NCI-H1417 treated with DMSO at 0.1 percent for 48 hours (cell line): ENCODE measurements at regions not wholly inside any gene's neighbourhood (a gene's known extent, or its start where the extent isn't known, plus 50 kb on each side); places are given as distances from the start of the nearest gene placed in this dataset.
"Not testable (repeated sequence)": the region's sequence is repeated elsewhere in the genome, so short reads cannot be mapped to it uniquely, and the experiment has no call there.

Experiments
- DNase-seq: peaks from one replicate; lab custom pipeline; 2025; lab: John Stamatoyannopoulos, UW

GRCh38 chr3:104396974-104397669, 969.6 kb upstream of the ALCAM start:
- DNase-seq = no peak

GRCh38 chr3:104397713-104398112, 969.0 kb upstream of the ALCAM start:
- no peak for DNase-seq

- DNase-seq = no peak
These were observed 963.8 kb upstream of the ALCAM start for GRCh38 chr3:104402902-104403301.

- DNase-seq = no peak
These were observed 955.0 kb upstream of the ALCAM start for GRCh38 chr3:104411757-104412156.

- no peak for DNase-seq
These were observed 953.8 kb upstream of the ALCAM start for GRCh38 chr3:104412608-104413580.

- DNase-seq = no peak
These were observed 938.3 kb upstream of the ALCAM start for GRCh38 chr3:104428337-104428925.

- no peak for DNase-seq
These were observed 937.0 kb upstream of the ALCAM start for GRCh38 chr3:104429727-104430126.

- DNase-seq = no peak
These were observed 930.2 kb upstream of the ALCAM start for GRCh38 chr3:104436506-104436905.

GRCh38 chr3:104437131-104437750, 929.5 kb upstream of the ALCAM start:
- DNase-seq = no peak

GRCh38 chr3:104437891-104438290, 928.8 kb upstream of the ALCAM start:
- no peak for DNase-seq

GRCh38 chr3:104438706-104439105, 928.0 kb upstream of the ALCAM start:
- DNase-seq = no peak

GRCh38 chr3:104445252-104445919, 921.3 kb upstream of the ALCAM start:
- not testable (repeated sequence) for DNase-seq

- no peak for DNase-seq
These were observed 919.0 kb upstream of the ALCAM start for GRCh38 chr3:104447681-104448080.

GRCh38 chr3:104452697-104453096, 914.0 kb upstream of the ALCAM start:
- no peak for DNase-seq

GRCh38 chr3:104458657-104459056, 908.1 kb upstream of the ALCAM start:
- no peak for DNase-seq

- no peak for DNase-seq
These were observed 906.0 kb upstream of the ALCAM start for GRCh38 chr3:104460477-104461406.

- DNase-seq = no peak
These were observed 905.3 kb upstream of the ALCAM start for GRCh38 chr3:104461431-104461830.

GRCh38 chr3:104472221-104472620, 894.5 kb upstream of the ALCAM start:
- DNase-seq = no peak

- no peak for DNase-seq
These were observed 892.7 kb upstream of the ALCAM start for GRCh38 chr3:104474011-104474410.

- DNase-seq = no peak
These were observed 863.7 kb upstream of the ALCAM start for GRCh38 chr3:104503022-104503421.
